C4-2B (cell line): ENCODE measurements at regions not wholly inside any gene's neighbourhood (a gene's known extent, or its start where the extent isn't known, plus 50 kb on each side); places are given as distances from the start of the nearest gene placed in this dataset.

ENCODE experiments used
- ZFX ChIP-seq: fragments of 450-650 bp; IDR thresholded peaks from 2 replicates; pipeline ENCODE4 v1.6.1; 2017
- TF ChIP-seq, protein P1 (sequence below): fragments of 450-650 bp; conservative IDR thresholded peaks from 2 replicates; pipeline ENCODE4 v1.5.1; 2017; ENCODE audit warnings: mild to moderate bottlenecking

DNA sequence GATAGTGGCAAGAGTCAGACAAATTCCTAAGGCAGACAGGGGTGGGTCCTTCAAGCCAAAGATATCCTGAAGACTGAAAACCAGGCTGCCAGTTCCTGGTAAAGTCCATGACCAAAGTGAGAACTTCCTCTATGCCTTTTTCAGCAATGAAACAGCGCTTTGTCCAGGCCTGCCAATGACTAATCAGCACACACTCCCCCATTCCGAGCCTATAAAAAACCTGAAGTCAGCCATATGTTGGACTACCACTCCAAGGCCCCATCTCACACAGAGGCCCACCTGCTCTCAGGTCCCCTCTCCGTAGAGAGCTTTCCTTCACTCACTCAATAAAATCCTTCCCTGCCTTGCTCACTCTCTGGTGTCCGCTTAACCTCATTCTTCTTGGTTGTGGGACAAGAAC lies 402.2 kb downstream of the ANKRD7 start:
- TF ChIP-seq, protein P1, sequence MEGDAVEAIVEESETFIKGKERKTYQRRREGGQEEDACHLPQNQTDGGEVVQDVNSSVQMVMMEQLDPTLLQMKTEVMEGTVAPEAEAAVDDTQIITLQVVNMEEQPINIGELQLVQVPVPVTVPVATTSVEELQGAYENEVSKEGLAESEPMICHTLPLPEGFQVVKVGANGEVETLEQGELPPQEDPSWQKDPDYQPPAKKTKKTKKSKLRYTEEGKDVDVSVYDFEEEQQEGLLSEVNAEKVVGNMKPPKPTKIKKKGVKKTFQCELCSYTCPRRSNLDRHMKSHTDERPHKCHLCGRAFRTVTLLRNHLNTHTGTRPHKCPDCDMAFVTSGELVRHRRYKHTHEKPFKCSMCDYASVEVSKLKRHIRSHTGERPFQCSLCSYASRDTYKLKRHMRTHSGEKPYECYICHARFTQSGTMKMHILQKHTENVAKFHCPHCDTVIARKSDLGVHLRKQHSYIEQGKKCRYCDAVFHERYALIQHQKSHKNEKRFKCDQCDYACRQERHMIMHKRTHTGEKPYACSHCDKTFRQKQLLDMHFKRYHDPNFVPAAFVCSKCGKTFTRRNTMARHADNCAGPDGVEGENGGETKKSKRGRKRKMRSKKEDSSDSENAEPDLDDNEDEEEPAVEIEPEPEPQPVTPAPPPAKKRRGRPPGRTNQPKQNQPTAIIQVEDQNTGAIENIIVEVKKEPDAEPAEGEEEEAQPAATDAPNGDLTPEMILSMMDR, result no peak
- no peak for TF ChIP-seq ZFX
